GM20000 (cell line): ENCODE measurements at regions not wholly inside any gene's neighbourhood (a gene's known extent, or its start where the extent isn't known, plus 50 kb on each side); places are given as distances from the start of the nearest gene placed in this dataset.

Experiments used
- DNase-seq: peaks from one replicate; pipeline ENCODE4 v3.0.0; 2012; ENCODE audit warnings: low spot score
- CTCF ChIP-seq: IDR thresholded peaks from 2 replicates; pipeline ENCODE4 v1.5.1; 2012; ENCODE audit warnings: mild to moderate bottlenecking, control low read depth; ENCODE audit errors: extremely low read depth, missing control alignments

GRCh38 chr10:33547976-33548375 is 213.5 kb upstream of the NRP1 start:
- DNase-seq: no peak
- no peak for TF ChIP-seq CTCF

- no peak for DNase-seq
- no peak for TF ChIP-seq CTCF
Measured at GRCh38 chr10:33546031-33546430, 211.6 kb upstream of the NRP1 start.

GRCh38 chr10:33542752-33543505 is 208.5 kb upstream of the NRP1 start:
- no peak for DNase-seq
- no peak for TF ChIP-seq CTCF

- no peak for DNase-seq
- TF ChIP-seq CTCF: no peak
Measured at GRCh38 chr10:33539116-33539515, 204.6 kb upstream of the NRP1 start.

GRCh38 chr10:33537066-33537465 is 202.6 kb upstream of the NRP1 start:
- TF ChIP-seq CTCF: no peak
- DNase-seq: no peak

GRCh38 chr10:33536508-33536907 is 202.0 kb upstream of the NRP1 start:
- no peak for TF ChIP-seq CTCF
- no peak for DNase-seq

- no peak for TF ChIP-seq CTCF
- no peak for DNase-seq
Measured at GRCh38 chr10:33535866-33536265, 201.4 kb upstream of the NRP1 start.
